Prostate gland (tissue), 2 donors: ENCODE measurements at regions not wholly inside any gene's neighbourhood (a gene's known extent, or its start where the extent isn't known, plus 50 kb on each side); places are given as distances from the start of the nearest gene placed in this dataset.

Experiments used
- DNase-seq: peaks from one replicate; pipeline ENCODE4 v3.0.0-alpha.2; 2019; ENCODE audit warnings: low spot score
- H3K27ac ChIP-seq, 2 donors: fragments of 200-600 bp; sonication (generic); 2 replicates each; pipeline ENCODE4 v1.5.1; 2017 to 2019
- H3K27me3 ChIP-seq: fragments of 200-600 bp; sonication (generic); replicated peaks from 2 replicates; pipeline ENCODE4 v1.5.1; 2019; ENCODE audit not compliant: insufficient read depth
- H3K36me3 ChIP-seq, 2 donors: fragments of 200-600 bp; sonication (generic); 1 replicate in 1 of 2; 2 replicates in 1 of 2; pipeline versions ENCODE4 v1.5.1 to v1.8.1; 2017 to 2019
- H3K4me1 ChIP-seq: fragments of 200-600 bp; sonication (generic); replicated peaks from 2 replicates; pipeline ENCODE4 v1.5.1; 2019
- H3K4me3 ChIP-seq, 2 donors: fragments of 200-600 bp; sonication (generic); 2 replicates each; pipeline ENCODE4 v1.5.1; 2017 to 2019
- H3K9me3 ChIP-seq: fragments of 200-600 bp; sonication (generic); 2 replicates; pipeline ENCODE4 v1.5.1; 2017
- POLR2A ChIP-seq: fragments of 450-650 bp; IDR thresholded peaks from one replicate; pipeline ENCODE4 v1.6.1; 2016; ENCODE audit warnings: antibody characterized with exemption, mild to moderate bottlenecking
- POLR2AphosphoS5 ChIP-seq: sonication (generic); formaldehyde crosslinking; IDR thresholded peaks from one replicate; pipeline ENCODE4 v1.6.1; 2017; ENCODE audit warnings: antibody characterized with exemption
- WGBS: methylation state at CpG from one replicate; pipeline ENCODE4 v1.1.5; 2018; 5-methylcytosine and 5-hydroxymethylcytosine counted together
- intact Hi-C: fragments of 100-400 bp; cut with DNase I; formaldehyde crosslinking; loops from one replicate; pipeline ENCODE4 v1.14.2; 2022
- TF ChIP-seq, protein P1 (sequence below), 4 experiments: fragments of 200-600 bp in 2 of 4; fragments of 450-650 bp in 2 of 4; sonication (generic) in 2 of 4; IDR thresholded peaks; 1 replicate in 3 of 4; 2 replicates in 1 of 4; pipeline ENCODE4 v1.5.1; 2016 to 2019; ENCODE audit warnings: antibody characterized with exemption in 4 of 4, mild to moderate bottlenecking in 2 of 4, moderate library complexity in 2 of 4

DNA sequence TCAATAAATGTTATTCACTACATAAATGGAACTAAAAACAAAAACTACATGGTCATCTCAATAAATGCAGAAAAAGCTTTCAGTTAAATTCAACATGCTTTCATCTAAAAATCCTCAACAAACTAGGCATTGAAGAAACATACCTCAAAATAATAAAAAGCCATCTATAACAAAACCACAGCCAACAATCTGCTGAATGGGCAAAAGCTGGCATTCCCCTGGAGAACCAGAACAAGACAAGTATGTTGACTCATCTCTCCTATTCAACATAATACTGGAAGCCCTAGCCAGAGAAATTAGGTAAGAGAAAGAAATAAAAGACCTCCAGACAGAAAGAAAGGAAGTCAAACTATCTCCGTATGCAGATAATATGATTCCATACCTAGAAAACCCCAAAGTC is 759.9 kb downstream of the EPHA3 start:
- H3K4me1 ChIP-seq = no peaks in the 10 kb centered on the region
- no peaks in the 10 kb centered on the region for H3K9me3 ChIP-seq
- intact Hi-C loops = no loop called here
- H3K27me3 ChIP-seq = no peaks in the 10 kb centered on the region
- WGBS = 83% methylated on average over 1 of the region's 1 CpG
- TF ChIP-seq, protein P1, sequence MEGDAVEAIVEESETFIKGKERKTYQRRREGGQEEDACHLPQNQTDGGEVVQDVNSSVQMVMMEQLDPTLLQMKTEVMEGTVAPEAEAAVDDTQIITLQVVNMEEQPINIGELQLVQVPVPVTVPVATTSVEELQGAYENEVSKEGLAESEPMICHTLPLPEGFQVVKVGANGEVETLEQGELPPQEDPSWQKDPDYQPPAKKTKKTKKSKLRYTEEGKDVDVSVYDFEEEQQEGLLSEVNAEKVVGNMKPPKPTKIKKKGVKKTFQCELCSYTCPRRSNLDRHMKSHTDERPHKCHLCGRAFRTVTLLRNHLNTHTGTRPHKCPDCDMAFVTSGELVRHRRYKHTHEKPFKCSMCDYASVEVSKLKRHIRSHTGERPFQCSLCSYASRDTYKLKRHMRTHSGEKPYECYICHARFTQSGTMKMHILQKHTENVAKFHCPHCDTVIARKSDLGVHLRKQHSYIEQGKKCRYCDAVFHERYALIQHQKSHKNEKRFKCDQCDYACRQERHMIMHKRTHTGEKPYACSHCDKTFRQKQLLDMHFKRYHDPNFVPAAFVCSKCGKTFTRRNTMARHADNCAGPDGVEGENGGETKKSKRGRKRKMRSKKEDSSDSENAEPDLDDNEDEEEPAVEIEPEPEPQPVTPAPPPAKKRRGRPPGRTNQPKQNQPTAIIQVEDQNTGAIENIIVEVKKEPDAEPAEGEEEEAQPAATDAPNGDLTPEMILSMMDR (IDR thresholded peaks at IDR 0.05) = no peak
- TF ChIP-seq POLR2AphosphoS5 (no peak), POLR2A (no peak)
- H3K27ac ChIP-seq = no peak overlapping the region
- no peaks in the 10 kb centered on the region for H3K36me3 ChIP-seq
- DNase-seq = no peak
- no peak overlapping the region for H3K4me3 ChIP-seq

DNA sequence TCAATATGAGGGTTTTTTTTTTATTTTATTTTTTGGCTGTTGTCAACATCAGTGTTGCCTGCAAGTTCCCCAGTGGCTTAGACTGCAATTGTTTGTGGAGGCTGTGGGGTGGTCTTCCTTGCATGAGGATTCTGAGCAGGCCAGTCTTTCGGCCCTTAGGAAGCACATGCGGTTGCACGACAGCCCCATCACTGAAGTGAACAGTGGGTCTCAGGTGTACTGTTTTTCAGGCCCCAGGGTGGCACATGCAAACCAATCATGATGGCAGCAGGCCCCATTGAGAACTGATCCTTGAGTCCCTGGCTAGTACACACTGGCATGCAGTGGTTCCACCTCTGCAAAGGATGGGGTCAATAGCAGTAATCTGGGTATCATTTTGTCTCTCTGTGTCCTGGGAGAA is 768.7 kb downstream of the EPHA3 start:
- TF ChIP-seq POLR2AphosphoS5 (no peak), POLR2A (no peak)
- TF ChIP-seq, protein P1 (IDR thresholded peaks at IDR 0.05) = no peak
- Histone ChIP-seq H3K9me3 (no peaks in the 10 kb centered on the region), H3K4me3 (no peak overlapping the region), H3K27me3 (no peaks in the 10 kb centered on the region), H3K4me1 (no peaks in the 10 kb centered on the region), H3K36me3 (no peaks in the 10 kb centered on the region), H3K27ac (no peak overlapping the region)
- 100% methylated on average over 3 of the region's 3 CpGs for WGBS
- DNase-seq = no peak
- intact Hi-C loops = no loop called here

DNA sequence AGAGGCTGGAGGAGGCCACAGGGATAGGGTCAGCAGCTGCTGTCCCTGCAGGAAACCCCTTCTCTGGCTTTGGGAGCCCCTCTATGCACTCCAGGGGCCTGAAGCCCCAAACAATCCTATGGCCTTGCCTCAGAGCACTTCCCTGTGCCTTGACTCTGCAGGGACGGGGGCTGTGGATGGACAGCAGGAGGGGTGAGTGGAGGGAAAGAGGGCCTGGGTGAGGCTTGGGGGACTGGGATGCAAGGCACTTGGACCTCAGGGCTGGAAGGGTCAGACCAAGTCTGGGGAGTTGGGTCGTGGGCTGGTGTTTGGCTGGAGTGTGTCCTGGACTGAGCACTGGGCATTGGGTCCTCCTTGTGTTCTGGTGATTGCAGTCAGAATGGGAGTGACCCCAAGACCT is 769.8 kb downstream of the EPHA3 start:
- intact Hi-C loops = no loop called here
- Histone ChIP-seq H3K9me3 (no peaks in the 10 kb centered on the region), H3K4me3 (no peak overlapping the region), H3K36me3 (no peaks in the 10 kb centered on the region), H3K4me1 (no peaks in the 10 kb centered on the region), H3K27me3 (no peaks in the 10 kb centered on the region), H3K27ac (no peak overlapping the region)
- DNase-seq = no peak
- 93% methylated on average over 2 of the region's 2 CpGs for WGBS
- TF ChIP-seq POLR2AphosphoS5 (no peak), POLR2A (no peak)
- TF ChIP-seq, protein P1 (IDR thresholded peaks at IDR 0.05) = no peak

DNA sequence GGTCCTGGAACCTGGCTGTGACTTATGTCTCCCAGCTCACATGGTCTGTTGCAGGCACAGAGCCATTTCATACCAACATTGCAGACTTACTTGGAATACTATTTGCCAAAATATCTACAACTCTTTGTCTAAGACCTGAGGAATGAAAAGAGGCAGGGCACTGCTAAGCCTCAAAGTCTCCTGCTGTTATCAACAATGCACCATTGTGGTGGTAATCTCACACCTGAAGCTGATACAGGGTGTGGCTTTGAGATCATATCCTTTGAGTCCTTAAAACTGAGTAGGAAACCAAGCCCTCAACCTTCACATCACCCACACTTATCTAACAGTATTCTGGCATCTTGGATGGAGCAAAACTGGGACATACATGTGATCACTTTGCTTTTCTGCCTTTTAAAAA is 782.0 kb downstream of the EPHA3 start:
- Histone ChIP-seq H3K36me3 (no peaks in the 10 kb centered on the region), H3K27me3 (no peaks in the 10 kb centered on the region), H3K4me1 (no peaks in the 10 kb centered on the region), H3K9me3 (no peaks in the 10 kb centered on the region), H3K27ac (no peak overlapping the region), H3K4me3 (no peak overlapping the region)
- TF ChIP-seq, protein P1 (IDR thresholded peaks at IDR 0.05) = no peak
- no peak for TF ChIP-seq POLR2AphosphoS5
- no peak for TF ChIP-seq POLR2A
- DNase-seq = no peak
- intact Hi-C loops = no loop called here

DNA sequence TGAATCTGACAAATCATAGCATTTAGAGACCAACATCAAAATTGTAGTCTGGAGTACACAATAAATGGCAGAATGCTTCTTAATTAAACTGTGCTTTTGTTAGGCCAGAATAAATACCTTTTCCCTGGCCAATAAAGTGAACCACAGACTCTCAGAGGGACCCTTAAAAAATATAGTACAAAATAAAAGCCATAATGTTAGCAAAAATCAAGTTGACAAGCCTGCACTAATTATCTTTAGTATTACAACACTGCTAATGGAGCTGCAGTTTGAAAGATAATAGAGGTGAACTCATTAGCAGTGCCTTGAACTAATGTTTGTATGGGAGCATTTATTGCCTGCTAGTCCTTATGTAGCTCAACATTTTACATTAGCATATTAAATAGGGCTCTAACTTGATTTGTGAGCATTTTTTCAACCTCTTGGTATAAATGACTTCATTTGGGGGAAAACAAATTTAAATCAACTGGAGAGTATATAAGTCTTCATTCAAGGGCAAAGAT is 801.3 kb downstream of the EPHA3 start:
- H3K4me1 ChIP-seq = no peaks in the 10 kb centered on the region
- H3K27ac ChIP-seq = no peak overlapping the region
- no peaks in the 10 kb centered on the region for H3K36me3 ChIP-seq
- intact Hi-C loops = no loop called here
- TF ChIP-seq POLR2AphosphoS5 (no peak), POLR2A (no peak)
- TF ChIP-seq, protein P1 (IDR thresholded peaks at IDR 0.05) = no peak
- DNase-seq = no peak
- H3K27me3 ChIP-seq = no peaks in the 10 kb centered on the region
- H3K4me3 ChIP-seq = no peak overlapping the region
- H3K9me3 ChIP-seq = no peaks in the 10 kb centered on the region
